ENCODE measurements at regions not wholly inside any gene's neighbourhood (a gene's known extent, or its start where the extent isn't known, plus 50 kb on each side); places are given as distances from the start of the nearest gene placed in this dataset.
"Not testable (repeated sequence)": the region's sequence is repeated elsewhere in the genome, so short reads cannot be mapped to it uniquely, and the experiment has no call there.

- no peak for DNase-seq (ENCODE audit: low read depth in 2 of 2)
Observed at GRCh38 chr6:102911571-102911970, 1518.1 kb downstream of the GRIK2 start.

GRCh38 chr6:102910701-102911139, 1517.2 kb downstream of the GRIK2 start:
- DNase-seq (ENCODE audit: low read depth in 2 of 2) = not testable (repeated sequence)

DNA sequence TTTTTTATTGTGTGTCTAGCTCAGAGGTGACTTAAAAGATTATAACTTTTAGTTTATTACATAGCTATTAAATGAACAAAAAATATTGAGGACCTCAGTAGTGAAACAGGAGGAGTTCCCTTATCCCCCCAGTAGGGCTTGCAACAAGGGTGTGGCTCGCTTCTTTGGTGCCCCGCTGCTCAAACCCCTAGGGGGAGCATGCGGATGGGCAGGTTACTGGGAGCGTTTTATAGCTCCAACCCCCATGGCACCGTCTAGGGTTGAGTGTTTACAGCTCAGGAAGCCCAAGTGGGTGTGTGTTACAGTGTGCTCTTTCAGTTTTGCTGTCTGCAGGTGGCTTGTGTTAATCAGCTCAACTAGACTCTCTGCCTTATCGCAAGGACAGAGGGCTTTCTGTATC, 1513.7 kb downstream of the GRIK2 start:
- DNase-seq (ENCODE audit: low read depth in 2 of 2) = no peak

DNA sequence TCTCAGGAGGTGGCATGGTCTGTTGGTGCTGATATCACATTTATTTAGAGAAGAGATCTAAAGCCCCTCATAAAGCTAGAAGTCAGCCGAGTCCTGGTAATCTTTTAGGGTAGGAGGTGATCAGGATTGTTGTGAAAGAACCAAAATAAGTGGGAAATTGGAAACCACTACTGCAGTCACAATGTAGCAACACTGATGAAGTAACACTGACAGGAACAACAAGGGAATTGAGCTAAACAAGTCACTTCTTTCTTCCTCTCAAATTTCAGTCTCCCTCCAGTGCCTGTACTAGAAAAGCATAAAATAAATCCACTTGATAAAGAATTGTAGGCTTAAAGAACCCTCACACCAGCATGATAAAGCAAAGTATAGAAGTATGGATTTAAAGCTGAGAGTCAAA, 1509.0 kb downstream of the GRIK2 start:
- no peak for DNase-seq (ENCODE audit: low read depth in 2 of 2)

DNA sequence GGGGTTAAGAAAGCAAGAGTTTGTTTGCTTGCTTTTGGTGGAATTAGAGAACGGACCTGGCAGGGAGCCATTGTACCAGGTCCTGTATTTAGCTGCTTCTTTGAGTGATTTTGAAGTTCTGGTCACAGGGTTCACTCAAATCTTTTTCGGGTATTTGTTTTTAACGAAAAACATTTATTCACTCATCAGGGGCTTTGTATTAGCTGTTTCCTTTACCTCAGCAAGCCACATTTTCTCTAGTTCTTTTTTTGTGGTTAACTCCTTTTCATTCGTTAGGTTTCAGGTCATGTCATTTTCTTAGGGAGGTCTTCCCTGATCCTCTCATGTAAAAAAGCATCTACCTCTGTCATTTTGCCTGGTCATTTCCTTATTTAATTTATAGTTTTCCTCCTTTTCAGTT, 1502.2 kb downstream of the GRIK2 start:
- DNase-seq (ENCODE audit: low read depth in 2 of 2) = no peak

- DNase-seq (ENCODE audit: low read depth in 2 of 2) = no peak
Observed at GRCh38 chr6:102885165-102885564, 1491.7 kb downstream of the GRIK2 start.

- no peak for DNase-seq (ENCODE audit: low read depth in 2 of 2)
Observed at GRCh38 chr6:102853249-102853955, 1459.9 kb downstream of the GRIK2 start.

- DNase-seq (ENCODE audit: low read depth in 2 of 2) = no peak
Observed at GRCh38 chr6:102848796-102849195, 1455.3 kb downstream of the GRIK2 start.

DNA sequence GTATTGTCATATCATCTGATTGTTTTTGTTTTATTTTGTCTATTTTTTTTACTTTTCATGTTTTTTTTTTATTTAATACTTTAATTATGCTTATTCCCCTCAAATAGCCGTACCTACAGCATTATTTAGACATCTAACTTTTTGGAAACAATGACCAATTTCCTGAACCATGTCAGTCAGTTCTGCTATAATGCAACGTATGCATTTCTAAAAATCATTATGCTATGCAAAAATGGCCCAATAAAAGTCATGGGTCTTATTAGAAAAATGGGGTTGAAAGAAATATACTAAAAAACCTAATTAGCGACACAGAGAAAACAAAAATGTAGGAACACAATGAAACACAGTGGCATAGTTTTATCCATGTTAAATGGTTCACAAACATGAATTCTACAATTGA, 1454.7 kb downstream of the GRIK2 start:
- DNase-seq (ENCODE audit: low read depth in 2 of 2) = no peak

DNA sequence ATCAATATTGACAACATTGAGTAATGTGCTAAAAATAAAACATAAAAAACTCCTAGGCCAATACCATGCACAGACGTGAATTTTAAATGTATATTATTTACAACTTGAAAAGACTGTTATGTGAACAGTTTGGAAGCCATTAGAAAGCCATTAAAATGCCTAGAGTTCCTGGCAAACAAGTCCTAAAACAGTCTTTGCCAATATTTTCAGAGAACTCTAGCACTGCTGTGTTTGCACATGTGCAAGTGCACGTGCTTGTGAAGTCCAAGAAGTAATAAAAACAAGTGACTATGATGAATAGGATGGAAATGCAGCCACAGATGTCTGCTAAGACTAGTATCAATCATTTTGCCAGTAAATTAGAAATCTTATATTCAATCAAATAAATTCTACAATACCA, 1447.6 kb downstream of the GRIK2 start:
- no peak for DNase-seq (ENCODE audit: low read depth in 2 of 2)

DNA sequence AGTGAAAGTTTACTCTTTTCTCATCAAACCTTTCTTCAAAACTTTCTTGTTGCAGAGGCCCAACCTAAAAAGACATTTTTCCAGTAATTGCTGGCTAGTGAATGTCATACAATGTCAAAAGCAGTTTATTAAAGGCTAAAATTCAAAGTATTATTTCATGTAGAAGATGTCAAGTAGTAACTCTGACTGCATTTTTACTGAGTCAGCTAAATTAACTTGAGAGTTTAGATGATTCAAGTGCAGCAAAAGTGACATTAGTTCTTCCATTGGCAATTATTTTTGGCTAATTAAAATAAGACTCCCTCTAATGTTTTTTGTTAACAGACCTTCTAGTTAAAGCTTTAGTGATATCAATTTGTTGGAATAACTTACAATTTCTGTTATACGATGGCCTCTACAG, 1438.5 kb downstream of the GRIK2 start:
- no peak for DNase-seq (ENCODE audit: low read depth in 2 of 2)

- DNase-seq (ENCODE audit: low read depth in 2 of 2) = no peak
Observed at GRCh38 chr6:102820098-102820497, 1426.6 kb downstream of the GRIK2 start.

DNA sequence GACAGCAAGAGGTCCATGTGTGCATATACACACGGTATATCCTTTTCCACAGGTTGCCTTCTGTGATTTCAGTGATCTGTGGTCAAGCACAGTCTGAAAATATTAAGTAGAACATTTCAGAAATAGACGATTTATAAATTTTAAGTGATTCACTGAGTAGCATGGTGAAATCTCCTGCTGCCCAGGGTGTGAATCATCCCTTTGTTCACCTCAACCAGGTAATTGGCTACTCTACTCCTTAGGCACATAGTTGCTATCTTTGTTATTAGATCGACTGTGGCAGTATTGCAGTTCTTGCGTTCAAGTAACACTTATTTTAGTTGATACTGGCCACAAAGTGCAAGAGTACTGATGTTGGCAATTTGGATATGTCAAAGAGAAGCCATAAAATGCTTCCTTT, 1421.7 kb downstream of the GRIK2 start:
- no peak for DNase-seq (ENCODE audit: low read depth in 2 of 2)

DNA sequence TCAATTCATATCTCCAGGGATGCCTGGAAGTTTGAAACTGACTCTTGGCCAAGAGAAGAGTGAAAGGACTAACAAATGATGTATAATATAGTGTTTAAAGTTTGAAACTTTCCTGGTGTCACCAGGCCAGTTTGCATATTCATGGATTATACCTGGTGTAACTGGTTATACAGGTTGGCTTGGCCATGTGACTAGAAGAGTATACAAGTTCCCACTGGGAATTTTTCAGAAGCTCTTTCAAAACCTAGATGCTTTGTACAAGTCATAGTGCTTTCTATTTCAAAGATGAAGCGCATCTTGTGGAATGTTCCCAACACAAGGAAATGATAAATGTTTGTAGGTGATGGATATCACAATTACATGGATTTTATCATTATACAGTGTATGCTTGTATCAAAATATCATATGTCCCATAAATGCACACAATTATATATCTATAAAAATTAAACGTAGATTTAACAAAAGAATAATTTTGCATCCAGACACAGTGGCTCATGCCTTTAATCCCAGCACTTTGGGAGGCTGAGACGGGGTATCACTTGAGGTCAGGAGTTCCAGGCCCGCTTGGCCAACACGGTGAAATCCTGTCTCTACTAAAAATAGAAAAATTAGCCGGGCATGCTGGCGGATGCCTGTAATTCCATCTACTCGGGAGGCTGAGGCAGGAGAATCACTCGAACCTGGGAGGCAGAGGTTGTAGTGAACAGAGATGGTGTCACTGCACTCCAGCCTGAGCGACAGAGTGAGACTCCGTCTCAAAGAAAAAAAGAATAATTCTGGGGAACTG, 1420.2 kb downstream of the GRIK2 start:
- no peak for DNase-seq (ENCODE audit: low read depth in 2 of 2)

DNA sequence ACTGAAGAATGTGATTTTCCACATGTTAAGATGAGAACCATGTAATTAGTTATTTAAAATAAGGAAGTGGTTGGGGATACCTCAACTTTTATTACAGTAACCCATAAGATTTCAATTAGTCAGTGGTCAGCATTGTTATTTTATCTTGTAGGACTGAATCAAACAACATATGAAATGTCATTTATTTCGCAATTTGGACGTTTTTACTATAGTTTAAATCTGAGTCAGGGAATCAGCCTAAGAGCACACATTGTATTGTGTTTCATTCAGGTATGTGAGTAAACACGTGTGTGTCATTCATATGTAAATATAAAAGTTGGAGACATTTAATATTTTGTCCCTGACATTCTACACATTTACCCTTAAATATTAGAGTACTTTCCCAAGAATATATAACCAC, 1418.7 kb downstream of the GRIK2 start:
- DNase-seq (ENCODE audit: low read depth in 2 of 2) = peak in 1 of 2 experiments; percentile 0

- not testable (repeated sequence) for DNase-seq (ENCODE audit: low read depth in 2 of 2)
Observed at GRCh38 chr6:102808944-102809505, 1415.5 kb downstream of the GRIK2 start.

- no peak for DNase-seq (ENCODE audit: low read depth in 2 of 2)
Observed at GRCh38 chr6:102799051-102799450, 1405.5 kb downstream of the GRIK2 start.

DNA sequence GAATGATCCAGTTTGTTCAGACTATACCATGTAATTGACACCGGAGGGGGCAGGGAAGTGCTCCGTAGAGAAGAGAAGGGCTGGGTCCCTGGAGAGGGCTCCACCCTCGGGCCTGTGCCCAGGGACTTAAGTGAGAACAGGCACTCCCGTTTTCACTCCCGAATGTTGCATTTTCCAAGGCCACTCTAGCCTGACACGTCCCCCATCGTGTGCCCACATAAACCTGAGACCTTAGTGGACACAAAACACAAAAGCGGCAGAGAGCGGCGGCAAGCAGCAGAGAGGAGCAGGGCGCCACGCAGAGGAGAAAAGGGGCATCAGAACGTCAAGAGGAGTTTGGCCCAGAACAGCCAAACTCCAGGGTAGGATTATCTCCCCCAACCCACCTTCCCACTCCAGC, 1405.1 kb downstream of the GRIK2 start:
- no peak for DNase-seq (ENCODE audit: low read depth in 2 of 2)

DNA sequence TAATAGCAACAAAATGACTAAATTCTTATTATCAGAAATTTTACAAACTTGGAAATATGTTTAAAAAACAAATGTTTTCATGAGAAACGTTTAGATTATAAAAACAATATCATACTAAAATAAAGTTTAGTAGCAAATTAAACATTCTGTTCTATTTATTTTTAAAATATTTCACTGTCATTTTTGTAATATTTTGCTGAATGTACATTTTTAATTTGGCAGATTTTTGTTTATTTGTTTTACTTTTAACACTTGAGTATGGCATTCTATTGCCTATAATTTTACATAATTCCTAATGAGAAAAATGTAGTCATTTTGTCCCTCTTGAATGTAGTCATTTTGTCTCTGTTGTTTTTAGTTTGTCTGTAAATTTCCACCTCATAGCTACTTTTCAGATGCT, 1400.2 kb downstream of the GRIK2 start:
- DNase-seq (ENCODE audit: low read depth in 2 of 2) = no peak

DNA sequence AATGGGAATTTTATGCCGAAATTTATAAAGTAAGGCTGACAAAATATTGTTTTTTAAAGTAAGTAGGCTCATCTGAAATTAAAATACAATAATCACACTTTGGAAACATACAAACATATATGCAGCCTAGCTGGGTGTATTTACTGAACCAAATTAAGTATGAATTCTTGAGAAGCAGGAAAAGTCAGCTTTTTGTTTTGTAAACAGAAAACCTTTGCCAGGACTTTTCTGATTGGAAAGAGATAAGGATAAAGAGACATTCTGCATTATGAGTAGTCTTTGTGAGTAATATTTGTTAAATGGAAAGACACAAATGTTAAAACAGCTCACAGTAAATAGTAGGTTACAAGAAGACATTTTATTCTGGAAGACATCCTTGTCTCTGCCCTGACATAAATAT, 1380.8 kb downstream of the GRIK2 start:
- DNase-seq (ENCODE audit: low read depth in 2 of 2) = no peak

DNA sequence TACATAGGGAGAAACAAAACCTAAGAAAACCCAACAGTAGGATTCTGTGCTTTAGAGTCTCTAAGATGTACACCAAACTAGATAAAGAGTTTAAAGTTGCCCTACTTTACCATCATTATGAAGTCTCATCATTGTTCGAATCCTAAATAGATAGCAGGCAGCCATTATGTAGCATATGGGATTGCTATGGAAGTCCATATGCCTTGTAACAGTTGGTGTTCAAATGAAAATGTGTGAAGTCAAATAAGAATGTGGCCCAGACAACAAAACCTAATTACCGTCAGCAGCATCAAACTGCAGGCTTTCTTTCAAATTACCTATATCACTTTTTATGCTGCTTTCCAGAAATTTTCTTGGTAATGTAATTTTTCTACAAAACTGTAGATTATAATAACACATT, 1380.1 kb downstream of the GRIK2 start:
- DNase-seq (ENCODE audit: low read depth in 2 of 2) = no peak

DNA sequence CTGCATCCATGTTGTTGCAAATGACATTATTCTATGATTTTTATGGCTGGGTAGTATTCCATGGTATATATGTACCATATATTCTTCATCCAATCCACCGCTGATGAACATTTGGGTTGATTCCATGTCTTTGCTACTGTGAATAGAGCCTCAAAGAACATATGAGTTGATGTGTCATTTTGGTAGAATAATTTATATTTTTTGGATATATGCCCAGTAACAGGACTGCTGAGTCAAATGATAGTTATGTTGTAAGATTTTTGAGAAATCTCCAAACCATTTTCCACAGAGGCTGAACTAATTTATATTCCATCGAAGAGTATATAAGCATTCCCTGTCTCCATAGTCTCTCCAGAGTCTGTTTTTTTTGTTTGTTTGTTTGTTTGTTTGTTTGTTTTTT, 1373.5 kb downstream of the GRIK2 start:
- peak in 1 of 2 experiments; percentile 31 for DNase-seq (ENCODE audit: low read depth in 2 of 2)

GRCh38 chr6:102764317-102764716, 1370.8 kb downstream of the GRIK2 start:
- DNase-seq (ENCODE audit: low read depth in 2 of 2) = no peak
